ENCODE measurements at regions not wholly inside any gene's neighbourhood (a gene's known extent, or its start where the extent isn't known, plus 50 kb on each side); places are given as distances from the start of the nearest gene placed in this dataset.

DNA sequence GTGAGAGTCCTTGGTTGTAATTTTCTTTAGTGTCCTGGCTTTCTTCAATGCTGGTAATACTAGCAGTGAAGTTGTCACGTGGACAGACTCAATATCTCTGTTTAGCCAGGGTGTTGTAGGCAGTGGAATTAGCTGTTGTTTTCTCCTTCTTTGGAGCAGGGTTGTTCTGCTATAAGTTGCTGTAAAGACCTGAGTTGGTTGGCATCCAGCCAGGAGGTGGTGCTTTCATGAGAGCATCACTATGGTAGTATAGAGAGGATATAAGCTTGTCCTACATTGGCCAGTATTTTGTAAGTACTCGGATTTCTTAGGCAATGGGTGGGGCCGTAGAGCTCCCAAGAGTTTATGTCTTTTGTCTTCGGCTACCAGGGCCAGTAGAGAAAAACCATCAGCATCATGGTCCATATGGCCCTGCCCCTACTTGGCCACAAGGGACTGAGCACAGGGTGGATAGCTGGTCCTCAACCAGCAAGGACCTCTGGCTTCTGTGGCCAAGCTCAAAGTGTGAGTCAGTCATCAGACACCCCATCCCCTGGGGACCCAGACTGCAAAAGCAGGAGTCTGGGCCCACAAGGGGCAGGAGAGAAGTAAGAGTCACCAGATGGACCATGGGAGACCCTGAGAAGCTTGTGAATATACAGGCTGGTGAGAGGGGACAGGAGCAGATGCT is 127.9 kb upstream of the NXT1 start:
- WGBS, 2 donors: 83 to 88% methylated on average over 4 of the region's 4 CpGs
- DNase-seq (ENCODE audit: low spot score in 2 of 2): peak in 1 of 2 donors; percentile 76

DNA sequence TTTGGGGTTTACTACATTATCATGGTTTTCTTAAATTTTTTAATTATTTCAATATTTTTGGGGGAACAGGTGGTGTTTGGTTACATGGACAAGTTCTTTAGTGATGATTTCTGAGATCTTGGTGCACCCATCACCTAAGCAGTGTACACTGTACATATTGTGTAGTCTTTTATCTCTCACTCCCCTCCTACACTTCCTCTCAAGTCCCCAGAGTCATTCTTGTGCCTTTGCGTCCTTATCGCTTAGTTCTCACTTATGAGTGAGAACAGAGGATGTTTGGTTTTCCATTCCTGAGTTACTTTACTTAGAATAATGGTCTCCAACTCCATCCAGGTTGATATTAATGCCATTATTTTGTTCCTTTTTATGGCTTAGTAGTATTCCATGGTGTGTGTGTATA is 130.9 kb upstream of the CD93 start:
- H3K4me3 ChIP-seq (ENCODE audit: low read depth, poor library complexity, severe bottlenecking): no peak overlapping the region
- DNase-seq (ENCODE audit: low spot score in 2 of 2): no peak
- TF ChIP-seq, protein P1, sequence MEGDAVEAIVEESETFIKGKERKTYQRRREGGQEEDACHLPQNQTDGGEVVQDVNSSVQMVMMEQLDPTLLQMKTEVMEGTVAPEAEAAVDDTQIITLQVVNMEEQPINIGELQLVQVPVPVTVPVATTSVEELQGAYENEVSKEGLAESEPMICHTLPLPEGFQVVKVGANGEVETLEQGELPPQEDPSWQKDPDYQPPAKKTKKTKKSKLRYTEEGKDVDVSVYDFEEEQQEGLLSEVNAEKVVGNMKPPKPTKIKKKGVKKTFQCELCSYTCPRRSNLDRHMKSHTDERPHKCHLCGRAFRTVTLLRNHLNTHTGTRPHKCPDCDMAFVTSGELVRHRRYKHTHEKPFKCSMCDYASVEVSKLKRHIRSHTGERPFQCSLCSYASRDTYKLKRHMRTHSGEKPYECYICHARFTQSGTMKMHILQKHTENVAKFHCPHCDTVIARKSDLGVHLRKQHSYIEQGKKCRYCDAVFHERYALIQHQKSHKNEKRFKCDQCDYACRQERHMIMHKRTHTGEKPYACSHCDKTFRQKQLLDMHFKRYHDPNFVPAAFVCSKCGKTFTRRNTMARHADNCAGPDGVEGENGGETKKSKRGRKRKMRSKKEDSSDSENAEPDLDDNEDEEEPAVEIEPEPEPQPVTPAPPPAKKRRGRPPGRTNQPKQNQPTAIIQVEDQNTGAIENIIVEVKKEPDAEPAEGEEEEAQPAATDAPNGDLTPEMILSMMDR (IDR thresholded peaks at IDR 0.05): no peak
- TF ChIP-seq POLR2A (IDR thresholded peaks at IDR 0.05): no peak
- intact Hi-C loops (cut with DNase I; ENCODE audit: low total_unique reads): no loop called here
- 79 to 98% methylated on average over 2 of the region's 2 CpGs for WGBS, 2 donors

More for the DNA sequence above, 127.9 kb upstream of the NXT1 start:
- no peak overlapping the region for H3K4me3 ChIP-seq (ENCODE audit: low read depth, poor library complexity, severe bottlenecking)
- intact Hi-C loops (cut with DNase I; ENCODE audit: low total_unique reads): no loop called here
- TF ChIP-seq, protein P1 (IDR thresholded peaks at IDR 0.05): no peak
- no peak for TF ChIP-seq POLR2A (IDR thresholded peaks at IDR 0.05)

DNA sequence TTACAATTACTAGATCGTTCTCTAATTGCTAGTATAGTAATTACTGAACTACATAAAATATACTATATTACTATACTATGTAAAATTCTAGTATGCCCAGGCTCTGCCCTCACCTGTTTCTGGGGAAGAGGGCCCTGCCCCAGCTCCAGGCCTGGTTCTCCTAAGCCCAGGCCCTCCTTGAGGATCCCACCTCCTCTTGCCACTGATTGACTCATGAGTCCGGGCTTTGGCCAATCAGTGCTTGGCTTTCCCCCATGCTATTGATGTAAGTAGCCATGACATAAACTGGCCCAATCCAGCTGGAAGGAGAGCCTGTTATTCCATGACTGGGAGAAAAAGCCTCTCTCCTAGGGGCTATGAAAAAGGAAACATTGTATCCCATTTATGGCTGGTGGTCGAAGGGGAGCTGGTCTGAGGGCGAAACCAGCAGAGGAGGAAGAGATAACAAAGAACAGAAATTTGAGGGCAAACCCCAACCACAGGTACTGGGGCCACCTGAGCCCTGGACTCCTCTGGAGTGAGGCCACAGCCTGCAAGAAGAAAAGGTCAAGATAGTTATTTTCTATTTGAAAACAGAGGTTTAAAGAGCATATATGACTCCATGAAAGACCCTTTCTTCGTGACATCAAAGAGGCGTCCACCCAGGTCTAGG is 129.3 kb upstream of the CD93 start:
- WGBS, 2 donors: 88 to 96% methylated on average over 6 of the region's 6 CpGs
- peak in 1 of 2 donors; percentile 53 for DNase-seq (ENCODE audit: low spot score in 2 of 2)
- no peak overlapping the region for H3K4me3 ChIP-seq (ENCODE audit: low read depth, poor library complexity, severe bottlenecking)
- intact Hi-C loops (cut with DNase I; ENCODE audit: low total_unique reads): no loop called here
- TF ChIP-seq, protein P1 (IDR thresholded peaks at IDR 0.05): no peak

DNA sequence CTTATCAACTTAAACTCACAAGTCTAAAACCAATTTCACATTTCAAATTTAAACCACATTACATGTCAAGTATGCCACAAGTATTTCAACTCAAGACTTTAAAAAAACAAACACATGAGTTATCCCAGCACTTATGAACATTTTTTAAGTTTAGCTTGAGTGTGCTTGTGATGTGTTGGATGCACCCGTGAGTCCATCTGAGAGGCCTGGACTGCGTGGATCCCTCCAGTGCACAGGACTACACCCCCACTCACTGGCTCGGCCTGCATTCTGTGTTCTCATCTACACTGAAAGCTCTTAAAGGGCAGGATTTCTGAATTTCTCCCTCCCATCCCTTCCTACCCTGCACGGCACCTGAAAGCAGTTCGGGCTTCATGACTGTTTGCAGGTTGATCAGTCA is 128.8 kb upstream of the CD93 start:
- no peak overlapping the region for H3K4me3 ChIP-seq (ENCODE audit: low read depth, poor library complexity, severe bottlenecking)
- TF ChIP-seq, protein P1 (IDR thresholded peaks at IDR 0.05): no peak
- TF ChIP-seq POLR2A (IDR thresholded peaks at IDR 0.05): no peak
- intact Hi-C loops (cut with DNase I; ENCODE audit: low total_unique reads): loop anchor here (5.0 kb wide), 1 partner anchor 302 kb away; no protein-coding TSS in a partner anchor
- DNase-seq (ENCODE audit: low spot score in 2 of 2): peak in 1 of 2 donors; percentile 58
- WGBS, 2 donors: 85 to 89% methylated on average over 5 of the region's 5 CpGs

DNA sequence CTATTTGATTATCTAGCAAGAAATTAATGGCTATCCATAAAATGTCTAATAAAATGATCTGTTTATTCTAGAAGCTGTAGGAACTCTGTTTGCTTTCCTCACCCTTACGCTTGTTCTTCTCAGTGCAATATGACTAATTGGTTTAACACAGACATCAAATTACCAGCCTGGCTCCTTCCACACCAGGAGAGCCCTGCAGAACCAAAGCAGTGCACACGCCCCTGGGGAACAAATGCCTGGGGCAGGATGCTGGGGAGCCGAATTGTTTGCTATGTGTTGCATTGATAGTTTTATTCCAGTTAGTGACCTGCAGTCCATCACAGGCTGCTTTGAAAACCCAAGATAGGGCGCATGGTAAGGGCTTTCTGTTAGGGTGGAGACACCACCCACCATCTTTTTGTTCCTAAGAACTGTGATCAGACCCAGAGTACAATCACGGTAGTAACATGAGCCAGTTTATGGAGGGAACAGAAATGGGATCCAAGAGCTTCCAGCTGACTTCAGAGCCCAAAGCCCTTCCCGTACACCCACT is 126.4 kb upstream of the CD93 start:
- no peak for TF ChIP-seq POLR2A (IDR thresholded peaks at IDR 0.05)
- TF ChIP-seq, protein P1 (IDR thresholded peaks at IDR 0.05): no peak
- no peak overlapping the region for H3K4me3 ChIP-seq (ENCODE audit: low read depth, poor library complexity, severe bottlenecking)
- WGBS, 2 donors: 67 to 68% methylated on average over 6 of the region's 6 CpGs
- intact Hi-C loops (cut with DNase I; ENCODE audit: low total_unique reads): loop anchor here (5.0 kb wide), 1 partner anchor 305 kb away; no protein-coding TSS in a partner anchor
- peak in 1 of 2 donors; percentile 37 for DNase-seq (ENCODE audit: low spot score in 2 of 2)
